Glomerular visceral epithelial cell (primary cell): ENCODE measurements at regions not wholly inside any gene's neighbourhood (a gene's known extent, or its start where the extent isn't known, plus 50 kb on each side); places are given as distances from the start of the nearest gene placed in this dataset.

Source experiments
- DNase-seq: peaks from one replicate; pipeline ENCODE4 v3.0.0-alpha.2; 2016; ENCODE audit errors: extremely low spot score

DNA sequence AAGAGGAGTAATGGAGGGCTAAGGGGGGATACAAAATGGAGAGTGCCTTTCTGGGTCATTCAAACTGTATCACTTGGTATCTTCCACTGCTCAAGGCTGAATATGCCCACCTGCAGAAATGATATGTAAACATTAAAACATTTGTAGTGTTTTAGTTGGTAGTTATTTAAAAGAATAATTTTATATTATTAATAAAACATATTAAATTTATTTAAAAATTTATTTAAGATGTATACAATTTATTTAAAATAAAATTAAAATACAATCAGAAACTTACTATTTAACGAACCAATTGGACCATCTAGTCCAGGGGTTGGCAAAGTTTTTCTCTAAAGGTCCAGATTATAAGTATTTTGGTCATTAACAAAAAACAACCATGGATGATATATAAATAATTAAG lies 308.5 kb downstream of the PLK2 start:
- DNase-seq, result no peak

DNA sequence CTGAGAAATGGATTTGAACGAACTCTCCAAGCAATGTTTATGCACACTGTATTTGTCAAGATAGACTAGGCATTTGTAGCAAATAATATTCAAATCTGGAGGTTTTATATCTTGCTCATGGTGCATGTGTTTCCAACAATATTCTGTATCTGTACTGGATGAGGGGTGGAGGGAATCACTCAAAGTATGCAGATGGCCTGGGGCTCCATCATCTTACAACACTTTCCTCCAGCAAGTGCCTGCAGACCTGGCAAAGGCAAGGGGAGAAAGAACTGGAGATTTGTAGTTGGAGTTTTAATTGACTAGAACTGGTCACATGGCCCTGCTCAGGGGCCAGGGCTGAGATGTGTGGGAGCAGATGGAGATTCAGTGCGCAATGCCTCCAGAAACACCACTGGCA lies 309.0 kb downstream of the PLK2 start:
- no peak for DNase-seq

DNA sequence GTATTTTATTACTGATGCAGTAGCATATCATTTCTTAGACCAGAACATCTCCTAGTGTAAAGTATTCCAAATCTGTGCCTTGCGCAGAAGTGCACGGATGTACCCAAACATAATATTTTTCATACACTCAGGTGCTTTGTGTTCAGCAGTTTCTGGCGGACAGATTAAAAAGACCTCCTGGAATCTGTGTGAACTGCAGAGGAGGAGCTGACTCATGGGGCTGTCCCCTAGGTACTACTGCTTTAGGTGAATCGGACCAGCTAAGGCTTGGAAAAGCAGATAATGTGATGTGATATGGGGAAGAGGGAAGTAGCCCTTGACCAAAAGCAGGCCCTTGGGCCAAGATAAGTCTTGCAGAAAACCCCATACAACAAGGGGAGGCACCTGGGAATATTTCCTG lies 310.1 kb downstream of the PLK2 start:
- DNase-seq, result peak; percentile 29

DNA sequence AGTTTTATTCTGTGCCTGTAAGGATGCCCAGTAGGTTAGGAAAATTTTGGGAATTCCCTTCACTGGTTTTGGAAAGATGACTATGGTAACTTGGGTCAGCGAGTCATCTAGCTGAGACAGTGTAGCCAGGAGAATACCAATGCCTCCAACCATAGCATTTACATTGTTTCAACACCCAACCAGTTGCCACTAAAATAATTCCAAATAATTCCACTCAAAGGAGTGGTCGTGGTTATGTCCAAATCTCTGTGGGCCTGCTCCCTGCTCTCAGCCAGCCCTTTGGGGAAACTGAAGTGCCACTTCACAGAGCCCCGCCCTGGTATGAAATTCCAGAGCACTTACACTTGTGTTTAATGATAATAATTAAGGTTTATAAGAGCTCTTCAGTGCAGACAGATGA lies 310.5 kb downstream of the PLK2 start:
- peak; percentile 27 for DNase-seq

DNA sequence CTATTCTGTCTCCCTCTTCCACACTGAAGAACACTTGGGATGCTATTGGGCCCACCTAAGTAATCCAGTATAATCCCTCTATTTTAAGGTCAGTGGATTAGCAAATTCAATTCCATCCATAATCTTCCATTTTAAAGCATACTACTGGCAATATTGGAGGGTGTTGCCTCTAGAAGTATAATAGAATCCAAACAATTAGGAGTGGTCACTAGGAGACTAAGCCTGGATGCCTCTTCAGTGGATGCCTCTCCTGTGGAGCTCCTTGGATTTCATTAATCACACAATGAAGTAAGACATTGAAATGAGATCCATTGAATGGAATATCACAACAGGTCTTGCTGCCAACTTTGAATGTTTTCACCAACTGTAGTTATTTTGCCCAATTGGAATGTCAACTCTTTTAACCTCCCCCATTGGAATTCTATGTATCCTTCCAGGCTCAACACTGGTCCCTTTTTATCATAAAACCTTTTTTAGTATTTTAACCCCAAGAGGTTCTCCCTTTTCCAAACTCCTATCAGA lies 311.6 kb downstream of the PLK2 start:
- no peak for DNase-seq

DNA sequence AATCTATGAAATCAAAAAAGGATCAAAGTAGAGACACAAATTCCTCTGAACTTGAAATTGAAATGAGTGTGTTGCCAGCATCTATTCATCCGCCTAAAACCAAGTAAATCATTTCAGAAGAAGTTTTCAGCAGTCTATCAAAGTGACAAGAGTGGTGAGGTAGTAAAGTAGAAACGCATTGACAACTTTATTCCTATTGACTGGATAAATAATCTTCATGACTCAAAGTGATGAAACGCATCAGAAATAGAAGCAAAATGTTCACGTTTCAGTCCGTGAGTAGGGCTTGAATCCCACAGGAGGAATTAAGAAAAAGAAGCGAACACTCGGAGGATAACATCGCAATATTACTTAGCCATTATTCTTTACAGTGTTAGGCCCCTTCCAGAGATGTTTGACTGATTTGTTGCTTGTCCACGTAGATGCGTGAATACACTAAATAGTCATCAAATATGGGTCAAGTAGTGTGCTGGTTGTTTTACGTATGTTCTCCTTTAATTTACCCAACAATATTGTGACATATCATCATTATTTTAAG lies 314.4 kb downstream of the PLK2 start:
- DNase-seq, result no peak

DNA sequence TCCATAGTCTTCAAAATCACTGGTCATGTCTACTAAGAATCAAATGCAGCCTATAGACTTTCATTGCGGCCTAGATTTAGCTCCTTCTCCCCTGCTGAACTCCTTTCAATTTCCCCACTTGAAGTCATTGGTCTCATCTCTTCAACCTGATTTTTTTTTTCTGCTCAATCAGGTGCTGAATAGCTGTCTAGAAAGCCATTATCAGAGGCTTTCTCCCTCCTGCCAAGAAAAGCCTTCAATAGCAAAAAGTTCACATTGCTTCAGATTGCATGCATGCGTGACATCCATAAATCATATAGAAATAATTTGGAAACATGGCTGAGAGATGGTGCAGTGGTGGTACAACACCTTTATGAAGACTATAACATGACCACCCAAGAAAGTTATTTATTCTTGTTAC lies 316.2 kb downstream of the PLK2 start:
- DNase-seq, result no peak

DNA sequence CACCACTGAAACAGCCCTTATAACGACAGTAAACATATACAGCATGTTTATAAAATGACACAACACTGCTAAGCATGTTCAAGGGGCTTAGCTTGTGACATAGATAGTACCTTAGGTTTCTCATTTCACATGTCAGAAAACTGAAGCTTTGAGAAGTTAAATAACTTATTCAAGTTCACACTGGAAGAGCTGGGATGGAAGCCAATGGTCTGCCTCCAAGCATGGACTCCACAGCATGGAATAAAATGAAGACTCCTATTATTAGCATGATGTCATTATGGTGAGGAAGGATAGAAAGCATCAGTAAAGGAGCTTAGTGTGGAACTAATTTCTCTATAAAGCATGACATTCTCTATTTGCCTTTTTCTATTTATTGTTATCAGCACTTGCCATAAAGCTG lies 316.7 kb downstream of the PLK2 start:
- no peak for DNase-seq

DNA sequence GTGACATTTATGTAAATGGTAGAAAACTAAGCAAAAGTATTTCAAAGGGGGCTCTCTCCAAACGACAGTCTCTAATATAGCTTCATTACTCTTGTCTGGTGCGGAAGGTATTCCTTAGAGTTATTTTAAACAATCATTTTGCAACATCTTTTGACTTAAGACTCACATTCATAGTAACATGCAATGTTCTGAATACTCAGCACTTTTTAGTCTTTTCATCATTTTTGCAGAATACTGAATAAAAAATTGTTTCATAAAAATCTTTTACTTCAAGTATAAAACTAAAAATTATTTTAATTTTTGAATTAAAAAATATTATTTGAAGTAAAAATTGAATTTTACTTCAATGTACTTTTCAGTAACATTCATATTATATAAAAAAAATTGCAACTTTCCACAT lies 321.1 kb downstream of the PLK2 start:
- no peak for DNase-seq

DNA sequence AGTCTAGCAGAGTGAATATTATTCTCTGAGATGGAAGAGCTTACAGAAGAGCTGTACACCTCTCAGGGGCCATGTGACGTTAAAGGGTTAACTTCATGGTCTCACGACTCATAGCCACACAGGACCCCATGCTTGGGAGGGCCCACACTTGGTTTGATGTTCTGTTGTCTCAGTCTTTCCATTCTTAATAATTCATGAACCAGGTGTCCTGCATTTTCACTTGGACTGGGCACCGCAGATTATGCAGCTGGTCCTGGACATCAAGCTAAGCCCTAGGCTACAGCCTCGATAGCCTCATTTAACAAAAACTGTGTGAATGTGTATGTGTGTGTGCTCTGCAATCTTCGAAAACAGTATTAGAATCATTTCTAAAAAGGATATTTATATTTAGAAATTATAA lies 323.5 kb downstream of the PLK2 start:
- DNase-seq, result no peak

DNA sequence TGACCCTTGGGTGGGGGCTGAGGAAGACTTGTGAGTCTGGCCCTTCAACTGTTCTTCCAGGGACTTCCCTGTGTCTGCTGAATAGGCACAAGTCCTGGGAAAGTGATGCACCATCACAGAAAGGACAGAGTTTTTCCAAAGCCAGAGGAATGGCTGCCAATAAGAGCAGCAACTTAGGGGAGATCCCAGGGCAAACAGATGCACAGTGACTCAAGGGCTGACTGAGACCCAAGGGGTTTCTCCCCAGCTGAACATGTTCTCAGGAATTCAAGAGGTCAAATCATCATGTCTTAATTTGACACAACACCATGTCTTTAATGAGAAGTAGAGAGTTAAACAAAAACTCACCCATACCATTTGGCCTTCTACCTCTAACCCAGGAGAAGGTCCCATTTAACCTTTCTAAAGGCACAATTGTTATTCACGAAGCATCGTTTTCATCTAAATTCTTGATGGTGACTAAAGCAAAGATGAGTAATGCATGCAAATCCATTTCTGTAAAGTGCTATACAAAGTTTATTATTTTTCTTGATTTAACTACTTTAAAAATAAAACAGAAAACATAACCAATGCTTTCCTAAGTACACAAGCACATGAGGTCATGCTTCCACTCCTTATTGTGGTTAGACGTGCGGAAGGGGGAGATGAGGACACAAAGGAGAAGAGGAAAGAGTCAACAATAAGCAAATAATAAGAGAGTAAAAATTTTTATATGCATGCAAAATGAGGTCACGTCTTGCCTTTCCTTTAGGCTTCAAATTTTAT lies 324.1 kb downstream of the PLK2 start:
- no peak for DNase-seq

DNA sequence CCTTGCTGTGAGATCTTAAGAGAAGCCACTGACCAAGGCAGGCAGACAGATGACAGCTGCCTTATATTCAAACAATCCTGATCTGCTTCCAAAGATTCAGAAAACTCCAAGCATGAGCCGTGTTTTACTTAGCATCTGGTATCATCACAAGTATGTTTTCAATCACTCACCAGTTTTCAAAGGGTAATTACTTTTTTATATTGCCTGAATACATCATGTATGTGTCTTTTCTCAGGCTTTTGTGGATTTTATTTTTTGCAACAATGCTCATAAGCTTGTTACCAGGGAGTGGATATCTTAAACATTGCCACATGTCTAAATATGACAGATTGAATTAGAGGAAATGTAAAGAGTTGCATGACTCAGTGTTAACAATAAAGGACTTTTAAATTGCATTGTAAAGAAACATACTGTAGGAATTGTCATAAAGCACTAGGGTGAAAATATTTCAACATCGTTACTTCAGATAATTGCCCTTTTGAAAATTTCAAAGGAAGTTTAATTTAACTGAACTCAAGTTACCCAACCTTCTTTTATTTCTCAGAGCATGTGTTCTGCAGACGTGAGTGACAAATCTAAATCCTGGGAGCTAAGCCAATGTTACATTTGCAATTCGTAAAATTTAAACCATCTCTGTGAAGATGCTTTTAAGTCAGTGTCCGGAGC lies 326.1 kb downstream of the PLK2 start:
- DNase-seq, result no peak

DNA sequence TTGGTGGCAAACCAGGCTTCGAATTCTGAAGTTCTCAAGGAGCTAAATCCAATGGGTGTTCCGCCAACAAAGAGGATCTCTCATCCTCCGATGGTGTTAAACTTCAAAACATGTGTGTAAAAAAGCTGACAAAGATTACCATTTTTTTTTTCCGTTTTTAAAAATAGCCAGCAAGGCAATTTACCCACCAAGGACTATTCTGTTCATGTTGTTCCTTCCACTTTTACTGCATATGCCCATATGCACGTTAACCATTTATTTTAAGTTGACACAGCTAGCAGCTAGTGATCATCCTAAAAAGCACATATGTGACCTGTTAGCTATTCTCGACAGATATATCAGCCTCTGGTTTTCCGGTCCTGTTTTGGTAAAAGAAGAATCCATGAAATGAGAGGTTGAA lies 326.7 kb downstream of the PLK2 start:
- no peak for DNase-seq

DNA sequence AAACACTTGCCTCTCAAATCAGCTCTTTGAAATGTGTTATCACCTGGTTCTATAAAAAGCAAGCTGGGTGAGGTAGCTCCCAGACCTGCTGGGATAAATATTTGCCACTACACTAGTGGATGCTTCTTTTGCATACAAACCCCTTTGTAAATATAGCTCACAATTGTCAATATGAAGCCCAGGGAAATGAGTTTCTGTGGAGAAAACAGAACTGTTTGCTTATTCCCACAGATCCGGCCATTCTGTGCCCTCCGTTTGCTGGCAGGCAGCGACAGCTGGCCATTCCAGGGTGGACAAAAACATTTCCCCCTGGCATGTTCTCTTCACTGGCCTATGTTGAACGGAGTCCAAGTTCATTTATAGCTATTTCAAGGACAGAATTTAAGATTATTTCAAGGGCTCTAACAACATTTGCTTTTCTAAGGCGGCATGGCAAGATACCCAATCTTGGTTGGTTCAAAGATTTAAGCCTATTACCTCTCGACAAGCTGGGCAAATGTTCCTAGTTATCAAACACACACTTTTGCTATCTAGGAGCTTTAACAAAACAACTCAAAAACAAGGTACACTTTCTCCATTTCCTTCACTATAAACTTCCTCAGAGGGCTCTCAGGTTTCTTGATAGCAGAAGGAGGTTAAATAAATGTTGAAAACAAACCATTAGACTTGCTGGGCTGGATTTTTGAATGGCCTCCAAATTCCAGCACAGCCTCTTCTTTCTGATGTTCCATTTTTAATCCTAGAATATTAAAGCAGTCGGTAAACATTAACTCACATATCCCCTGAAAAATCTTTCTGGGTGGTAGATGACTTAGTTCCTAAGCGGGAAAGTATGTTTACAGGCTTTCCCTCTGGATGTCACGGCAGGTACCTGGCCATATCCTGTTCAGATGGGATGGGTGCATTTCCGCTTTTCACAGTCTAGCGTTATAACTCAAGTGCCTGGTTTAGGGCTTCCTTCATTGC lies 332.3 kb downstream of the PLK2 start:
- peak; percentile 73 for DNase-seq

DNA sequence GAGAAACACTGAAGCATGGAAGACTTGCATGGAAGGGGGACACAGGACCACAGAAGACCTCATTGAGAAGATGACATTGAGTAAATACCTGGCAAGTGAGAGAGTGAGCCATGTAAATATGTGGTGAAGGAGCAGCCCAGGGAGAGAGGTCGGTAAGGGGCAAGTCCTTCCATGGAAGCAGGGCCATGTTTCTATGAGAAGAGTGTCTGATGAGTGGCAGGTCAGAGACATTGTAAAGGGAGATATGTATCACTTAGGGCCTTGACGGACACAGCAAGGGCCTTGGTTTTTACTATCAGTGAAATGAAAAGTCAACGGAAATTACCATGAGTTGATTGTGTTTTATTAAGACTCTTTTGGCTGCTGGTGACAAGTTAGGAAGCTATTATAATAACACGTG lies 336.4 kb downstream of the PLK2 start:
- no peak for DNase-seq

DNA sequence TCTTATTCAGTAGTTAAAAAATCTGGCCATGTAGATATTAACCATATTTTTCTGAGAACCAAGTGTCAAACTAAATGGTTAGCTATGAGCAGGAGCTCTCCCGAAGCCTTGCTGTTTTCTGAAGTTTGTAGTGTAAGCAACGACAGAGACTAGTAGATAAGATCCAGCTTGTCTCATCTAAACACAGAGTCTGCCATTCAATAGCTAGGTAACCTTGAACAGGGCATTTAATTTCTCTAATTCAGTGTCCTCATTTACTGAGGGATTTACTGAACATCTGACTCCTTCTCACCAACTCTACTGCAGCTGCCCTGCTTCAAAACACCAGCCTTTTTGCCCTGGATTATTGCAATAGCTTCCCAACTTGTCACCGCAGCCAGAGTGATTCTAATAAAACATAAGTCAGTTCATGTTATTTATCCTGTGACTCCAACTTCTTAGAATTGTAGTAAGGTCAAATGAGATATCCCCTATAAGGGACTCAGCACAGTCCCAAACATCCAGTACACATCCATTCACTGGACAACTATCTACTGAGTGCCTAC lies 337.0 kb downstream of the PLK2 start:
- no peak for DNase-seq

DNA sequence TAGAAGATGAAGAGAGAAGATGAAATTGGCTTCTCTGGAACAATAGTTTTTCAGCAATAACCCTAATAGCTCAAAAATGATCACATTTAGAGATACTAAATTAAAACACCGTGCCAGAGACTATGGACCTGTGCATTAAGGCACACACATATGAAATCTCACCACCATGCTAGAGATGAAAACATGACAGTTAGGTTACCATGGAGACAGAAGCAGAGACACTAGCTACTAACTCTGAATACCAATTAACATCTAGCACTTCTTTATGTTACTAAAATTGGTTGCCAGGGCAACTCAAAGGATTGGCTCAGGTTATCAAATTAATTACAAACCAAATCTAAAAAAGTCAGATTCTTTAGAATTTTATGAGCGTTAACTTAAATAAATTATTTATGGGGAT lies 337.7 kb downstream of the PLK2 start:
- no peak for DNase-seq

DNA sequence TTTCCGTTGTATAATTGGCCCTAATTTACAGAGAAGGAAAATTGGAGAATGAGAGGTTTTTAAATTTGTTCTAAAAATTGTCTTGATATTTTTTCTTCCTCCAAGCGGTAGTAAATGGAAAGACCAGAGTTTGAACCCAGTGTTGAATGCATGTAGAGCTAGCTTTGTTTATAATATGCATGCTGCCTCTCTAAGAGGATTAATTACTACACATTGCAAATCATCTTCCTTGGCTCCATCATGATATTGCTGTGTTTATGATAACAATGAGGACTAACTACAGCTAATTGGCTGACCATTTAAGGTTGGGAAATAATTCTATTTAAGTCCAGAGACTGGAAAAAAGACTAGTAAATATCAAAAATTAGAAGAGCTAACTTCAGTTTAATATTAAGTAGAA lies 338.5 kb downstream of the PLK2 start:
- DNase-seq, result no peak

DNA sequence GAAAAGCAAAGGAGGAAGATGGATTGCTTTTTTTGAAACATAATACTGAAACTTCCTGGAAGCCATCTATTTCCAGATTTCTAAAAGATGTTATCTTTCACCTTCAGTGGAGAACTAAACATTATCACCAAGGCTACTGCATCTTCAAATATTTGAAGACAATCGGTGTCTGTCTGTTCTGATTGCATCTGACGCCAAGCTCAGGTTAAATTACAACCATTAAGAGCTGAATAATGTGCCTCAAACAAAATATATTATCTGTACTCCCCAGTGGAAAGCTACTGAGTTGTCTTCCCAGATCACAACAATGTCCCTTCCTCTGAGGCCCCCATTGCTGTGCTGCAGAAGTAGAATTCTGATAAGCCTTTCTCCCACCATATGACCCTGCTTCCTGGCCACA lies 342.3 kb downstream of the PLK2 start:
- DNase-seq, result no peak

DNA sequence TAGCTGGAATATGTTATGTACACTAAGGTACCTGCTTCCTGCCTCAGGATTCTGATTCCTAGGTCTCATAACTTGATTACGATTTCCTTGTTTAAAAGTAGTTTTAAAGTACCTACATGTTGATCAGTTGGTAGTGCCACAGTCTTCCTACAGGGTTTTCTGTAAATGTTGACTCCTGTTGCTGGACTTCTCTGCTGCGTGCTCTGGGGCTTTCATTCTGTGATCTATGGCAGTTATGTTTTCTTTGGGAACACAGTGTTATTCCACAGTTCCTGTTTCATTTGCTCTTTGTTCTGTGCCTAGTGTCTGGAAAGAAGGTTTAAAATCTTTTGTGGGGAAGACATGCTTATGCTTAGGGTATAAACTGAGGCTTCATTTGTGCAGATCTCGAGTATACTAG lies 343.5 kb downstream of the PLK2 start:
- no peak for DNase-seq

DNA sequence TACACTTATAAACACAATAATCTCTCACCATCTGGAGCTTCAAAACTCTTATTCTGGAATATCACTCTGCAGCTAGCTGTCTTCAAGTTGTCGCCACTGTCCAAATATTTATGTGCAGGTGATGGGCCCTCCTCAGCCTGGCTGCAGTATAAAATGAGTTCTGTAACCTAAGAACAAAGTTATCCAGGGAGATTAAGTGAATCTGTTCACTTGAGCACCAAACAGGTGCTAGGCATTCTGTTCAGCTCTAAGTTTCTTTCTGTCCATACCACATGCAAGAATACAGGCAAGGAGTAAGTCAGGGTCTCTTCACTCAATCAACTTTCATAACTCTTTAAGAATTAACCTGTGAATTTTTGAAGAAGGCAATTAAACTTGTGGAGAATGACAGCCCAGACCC lies 344.1 kb downstream of the PLK2 start:
- DNase-seq, result no peak

DNA sequence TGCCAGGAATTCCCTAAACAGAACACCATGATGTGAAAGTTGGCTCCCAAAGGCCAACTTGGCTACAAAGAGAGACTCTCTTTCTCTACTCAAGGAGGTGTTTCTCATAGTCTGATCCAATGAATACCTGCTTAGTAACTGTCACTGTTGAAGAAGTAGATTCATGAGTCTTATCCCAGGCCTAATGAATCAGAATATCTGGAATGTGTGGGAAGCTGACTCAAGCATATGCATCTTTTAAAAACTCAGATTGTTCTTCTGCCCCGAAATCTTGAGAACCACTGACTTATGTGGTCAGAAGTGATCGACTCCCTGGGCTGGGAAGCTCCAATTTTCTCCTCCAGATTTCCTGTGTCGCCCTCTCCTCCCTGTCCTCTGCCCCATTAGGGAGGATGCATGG lies 345.6 kb downstream of the PLK2 start:
- peak; percentile 68 for DNase-seq
